COLO668 (cell line): ENCODE measurements at regions not wholly inside any gene's neighbourhood (a gene's known extent, or its start where the extent isn't known, plus 50 kb on each side); places are given as distances from the start of the nearest gene placed in this dataset.

ENCODE experiments used
- DNase-seq: peaks from one replicate; lab custom pipeline; 2025; ENCODE audit not compliant: unreplicated experiment; lab: John Stamatoyannopoulos, UW

- no peak for DNase-seq
Measured at GRCh38 chr5:73395256-73395655, 53.3 kb downstream of the FOXD1 start.

GRCh38 chr5:73394610-73395009 is 54.0 kb downstream of the FOXD1 start:
- no peak for DNase-seq

- DNase-seq = no peak
Measured at GRCh38 chr5:73393611-73394489, 54.7 kb downstream of the FOXD1 start.

- DNase-seq = no peak
Measured at GRCh38 chr5:73392775-73393174, 55.8 kb downstream of the FOXD1 start.

- no peak for DNase-seq
Measured at GRCh38 chr5:73391441-73391881, 57.1 kb downstream of the FOXD1 start.

GRCh38 chr5:73390972-73391371 is 57.6 kb downstream of the FOXD1 start:
- DNase-seq = no peak

- no peak for DNase-seq
Measured at GRCh38 chr5:73388740-73389139, 59.8 kb downstream of the FOXD1 start.

GRCh38 chr5:73388306-73388684 is 60.3 kb downstream of the FOXD1 start:
- no peak for DNase-seq

- DNase-seq = peak; percentile 56
Measured at GRCh38 chr5:73387601-73388305, 60.8 kb downstream of the FOXD1 start.

GRCh38 chr5:73387149-73387591 is 61.4 kb downstream of the FOXD1 start:
- no peak for DNase-seq

- DNase-seq = no peak
Measured at GRCh38 chr5:73384861-73385260, 63.7 kb downstream of the FOXD1 start.

GRCh38 chr5:73382401-73382740 is 66.2 kb downstream of the FOXD1 start:
- no peak for DNase-seq

GRCh38 chr5:73381590-73382400 is 66.8 kb downstream of the FOXD1 start:
- no peak for DNase-seq

GRCh38 chr5:73380710-73381589 is 67.6 kb downstream of the FOXD1 start:
- no peak for DNase-seq

GRCh38 chr5:73380041-73380440 is 68.5 kb downstream of the FOXD1 start:
- no peak for DNase-seq

GRCh38 chr5:73379435-73379834 is 69.1 kb downstream of the FOXD1 start:
- DNase-seq = no peak

- no peak for DNase-seq
Measured at GRCh38 chr5:73378765-73379164, 69.8 kb downstream of the FOXD1 start.

GRCh38 chr5:73378070-73378469 is 70.5 kb downstream of the FOXD1 start:
- DNase-seq = peak; percentile 8

- no peak for DNase-seq
Measured at GRCh38 chr5:73376618-73377170, 71.9 kb downstream of the FOXD1 start.

GRCh38 chr5:73375949-73376348 is 72.6 kb downstream of the FOXD1 start:
- DNase-seq = no peak
